A549 (cell line): ENCODE measurements at regions not wholly inside any gene's neighbourhood (a gene's known extent, or its start where the extent isn't known, plus 50 kb on each side); places are given as distances from the start of the nearest gene placed in this dataset.

Experiments used
- ATAC-seq, 2 experiments: fragments of 200-7000 bp in 1 of 2; fragments of >200 bp in 1 of 2; cut with Nextera tagmentation in 1 of 2; cut with Tn5 transposase in 1 of 2; 3 replicates each; pipeline versions ENCODE4 v1.8.0 to v1.9.1; 2018 to 2020; ENCODE audit warnings: mild to moderate bottlenecking in 1 of 2, moderate library complexity in 1 of 2
- CTCF ChIA-PET: fragments of 300-600 bp; sonication (Branson Sonifier 250); formaldehyde crosslinking; extraction: SDS; loops from one replicate; lab custom pipeline; 2021; ENCODE audit warnings: antibody characterized with exemption, inconsistent platforms; lab: Yijun Ruan, JAX
- POLR2A ChIA-PET: fragments of 350-600 bp; formaldehyde crosslinking; extraction: SDS; loops from one replicate; lab custom pipeline; 2021; ENCODE audit warnings: antibody characterized with exemption, inconsistent platforms; lab: Yijun Ruan, JAX
- DNase-seq, 2 experiments: peaks; one replicate each; pipeline versions ENCODE4 v3.0.0 to v3.0.0-alpha.2; 2011 to 2016; ENCODE audit warnings: low read depth in 1 of 2, low spot score in 1 of 2
- FAIRE-seq: peaks from 2 replicates; lab custom pipeline; 2011; peaks lifted over from hg19 to GRCh38; lab: Jason Lieb, UNC
- H3K27ac ChIP-seq, 2 experiments: fragments of >200 bp; sonication (Bioruptor Twin); formaldehyde crosslinking; 3 replicates each; pipeline ENCODE4 v1.5.1; 2016 to 2017
- H3K4me1 ChIP-seq: fragments of >200 bp; sonication (Bioruptor Twin); formaldehyde crosslinking; 3 replicates; pipeline ENCODE4 v1.6.1; 2016
- H3K4me2 ChIP-seq: fragments of >200 bp; sonication (Bioruptor Twin); formaldehyde crosslinking; 3 replicates; pipeline ENCODE4 v1.6.1; 2016
- H3K4me3 ChIP-seq: fragments of >200 bp; sonication (Bioruptor Twin); formaldehyde crosslinking; 3 replicates; pipeline ENCODE4 v1.5.1; 2016
- H3K9me3 ChIP-seq: fragments of >200 bp; sonication (Bioruptor Twin); formaldehyde crosslinking; 3 replicates; pipeline ENCODE4 v1.6.1; 2016
- CBX8 ChIP-seq: fragments of 200-600 bp; sonication (generic); IDR thresholded peaks from 2 replicates; pipeline ENCODE4 v1.6.1; 2016
- CEBPB ChIP-seq, 2 experiments: fragments of >200 bp in 1 of 2; sonication (Bioruptor Twin) in 1 of 2; formaldehyde crosslinking in 1 of 2; IDR thresholded peaks; 2 replicates each; pipeline ENCODE4 v1.6.1; 2012 to 2016
- FOSB ChIP-seq: fragments of 250-450 bp; sonication (Bioruptor Pico); IDR thresholded peaks from 2 replicates; pipeline ENCODE4 v1.5.0; 2020; ENCODE audit warnings: mild to moderate bottlenecking, moderate library complexity
- FOSL2 ChIP-seq, 2 experiments: fragments of 450-650 bp in 1 of 2; fragments of >200 bp in 1 of 2; sonication (Bioruptor Twin) in 1 of 2; formaldehyde crosslinking; IDR thresholded peaks; 2 replicates each; pipeline versions ENCODE4 v1.5.0 to v1.6.1; 2016 to 2020; ENCODE audit warnings: mild to moderate bottlenecking in 1 of 2, moderate library complexity in 1 of 2
- FOXS1 ChIP-seq: fragments of 250-450 bp; sonication (Bioruptor Pico); IDR thresholded peaks from 2 replicates; pipeline ENCODE4 v1.5.0; 2020; ENCODE audit warnings: mild to moderate bottlenecking, moderate library complexity
- GATA3 ChIP-seq: IDR thresholded peaks from 2 replicates; pipeline ENCODE4 v1.6.1; 2012; ENCODE audit warnings: borderline replicate concordance
- HEYL ChIP-seq: fragments of 250-450 bp; sonication (Bioruptor Pico); IDR thresholded peaks from 2 replicates; pipeline ENCODE4 v1.8.0; 2021; ENCODE audit warnings: mild to moderate bottlenecking, moderate library complexity
- HOXA7 ChIP-seq: fragments of 250-450 bp; sonication (Bioruptor Pico); IDR thresholded peaks from 2 replicates; pipeline ENCODE4 v1.5.0; 2020; ENCODE audit warnings: mild to moderate bottlenecking, moderate library complexity
- JUN ChIP-seq, 2 experiments: fragments of >200 bp; sonication (Bioruptor Twin); formaldehyde crosslinking; IDR thresholded peaks; 2 replicates in 1 of 2; 3 replicates in 1 of 2; pipeline ENCODE4 v1.6.1; 2016 to 2017
- JUNB ChIP-seq: fragments of >200 bp; sonication (Bioruptor Twin); formaldehyde crosslinking; IDR thresholded peaks from 2 replicates; pipeline ENCODE4 v1.6.1; 2016
- KDM5A ChIP-seq: fragments of 200-600 bp; sonication (generic); IDR thresholded peaks from 2 replicates; pipeline ENCODE4 v1.6.1; 2016; ENCODE audit warnings: antibody characterized with exemption, mild to moderate bottlenecking
- MYC ChIP-seq: IDR thresholded peaks from 2 replicates; pipeline ENCODE4 v1.6.1; 2012; ENCODE audit warnings: mild to moderate bottlenecking, inconsistent platforms, low read length, improper control_type of control experiment, borderline replicate concordance
- NFE2L2 ChIP-seq: fragments of 150-350 bp; conservative IDR thresholded peaks from 2 replicates; pipeline ENCODE4 v1.6.1; 2014; ENCODE audit warnings: low read length
- POLR2A ChIP-seq: IDR thresholded peaks from 2 replicates; pipeline ENCODE4 v1.6.1; 2012; ENCODE audit warnings: mild to moderate bottlenecking, low read length
- POLR2AphosphoS2 ChIP-seq: conservative IDR thresholded peaks from 2 replicates; pipeline ENCODE4 v1.6.1; 2012; ENCODE audit warnings: low read length, improper control_type of control experiment, inconsistent platforms
- RAD21 ChIP-seq, 2 experiments: fragments of >200 bp in 1 of 2; sonication (Bioruptor Twin) in 1 of 2; formaldehyde crosslinking in 1 of 2; IDR thresholded peaks in 1 of 2; conservative IDR thresholded peaks in 1 of 2; 2 replicates in 1 of 2; 3 replicates in 1 of 2; pipeline ENCODE4 v1.6.1; 2012 to 2018; ENCODE audit warnings: inconsistent platforms in 1 of 2
- RCOR1 ChIP-seq: fragments of 150-350 bp; IDR thresholded peaks from 2 replicates; pipeline ENCODE4 v1.6.1; 2014; ENCODE audit warnings: antibody characterized with exemption, low read length, low read depth
- SMC3 ChIP-seq: fragments of >200 bp; sonication (Bioruptor Twin); formaldehyde crosslinking; IDR thresholded peaks from 3 replicates; pipeline ENCODE4 v1.6.1; 2018; ENCODE audit warnings: inconsistent platforms
- TP53 ChIP-seq: fragments of 250-450 bp; sonication (Bioruptor Pico); IDR thresholded peaks from 2 replicates; pipeline ENCODE4 v1.5.0; 2021; ENCODE audit warnings: mild to moderate bottlenecking, moderate library complexity
- ZNF302 ChIP-seq: fragments of 250-450 bp; sonication (Bioruptor Pico); IDR thresholded peaks from 2 replicates; pipeline ENCODE4 v1.9.0; 2021; ENCODE audit warnings: inconsistent platforms, mild to moderate bottlenecking, moderate library complexity
- WGBS: methylation state at CpG from one replicate; pipeline ENCODE4 v1.1.6; 2017; ENCODE audit errors: missing lambda C conversion rate; 5-methylcytosine and 5-hydroxymethylcytosine counted together
- TF ChIP-seq, protein P1 (sequence below): IDR thresholded peaks from 2 replicates; pipeline ENCODE4 v1.6.1; 2012
- TF ChIP-seq, protein P2 (sequence below): fragments of 200-600 bp; sonication (generic); IDR thresholded peaks from 2 replicates; pipeline ENCODE4 v1.6.1; 2016; ENCODE audit warnings: antibody characterized with exemption, mild to moderate bottlenecking, moderate library complexity
- TF ChIP-seq, protein P3 (sequence below): fragments of >200 bp; sonication (Bioruptor Twin); formaldehyde crosslinking; IDR thresholded peaks from 2 replicates; pipeline ENCODE4 v1.6.1; 2016
- TF ChIP-seq, protein P4 (sequence below): fragments of 250-450 bp; sonication (Bioruptor Pico); IDR thresholded peaks from 2 replicates; pipeline ENCODE4 v1.5.0; 2021; ENCODE audit warnings: mild to moderate bottlenecking, moderate library complexity, borderline replicate concordance
- TF ChIP-seq, protein P5 (sequence below): fragments of >200 bp; sonication (Bioruptor Twin); formaldehyde crosslinking; IDR thresholded peaks from 3 replicates; pipeline ENCODE4 v1.6.1; 2016
- TF ChIP-seq, protein P6 (sequence below): IDR thresholded peaks from 2 replicates; pipeline ENCODE4 v1.6.1; 2012
- TF ChIP-seq, protein P7 (sequence below): fragments of 150-350 bp; IDR thresholded peaks from 2 replicates; pipeline ENCODE4 v1.6.1; 2014; ENCODE audit warnings: low read depth, mild to moderate bottlenecking, low read length
- TF ChIP-seq, protein P8 (sequence below): IDR thresholded peaks from 2 replicates; pipeline ENCODE4 v1.6.1; 2012; ENCODE audit warnings: low read depth, borderline replicate concordance

DNA sequence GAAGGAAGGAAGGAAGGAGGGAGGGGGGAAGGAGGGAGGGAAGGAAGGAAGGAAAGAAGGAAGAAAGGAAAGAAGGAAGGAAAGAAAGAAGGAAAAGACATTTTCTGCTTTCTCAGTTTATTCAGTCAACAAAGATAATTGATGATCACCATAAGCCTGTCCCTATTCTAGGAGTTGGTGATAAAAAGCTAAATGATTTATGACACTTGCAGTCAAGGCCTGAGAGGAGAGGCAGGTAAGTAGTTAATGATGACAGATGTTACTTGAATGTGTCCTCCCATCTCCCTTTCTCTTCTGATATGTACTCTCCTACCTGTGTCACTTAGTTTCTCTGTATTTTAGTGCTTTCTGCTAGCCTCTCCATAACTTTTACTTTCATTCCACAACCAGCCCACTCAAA is 141.3 kb downstream of the SLITRK6 start (continued):
- TF ChIP-seq, protein P1, sequence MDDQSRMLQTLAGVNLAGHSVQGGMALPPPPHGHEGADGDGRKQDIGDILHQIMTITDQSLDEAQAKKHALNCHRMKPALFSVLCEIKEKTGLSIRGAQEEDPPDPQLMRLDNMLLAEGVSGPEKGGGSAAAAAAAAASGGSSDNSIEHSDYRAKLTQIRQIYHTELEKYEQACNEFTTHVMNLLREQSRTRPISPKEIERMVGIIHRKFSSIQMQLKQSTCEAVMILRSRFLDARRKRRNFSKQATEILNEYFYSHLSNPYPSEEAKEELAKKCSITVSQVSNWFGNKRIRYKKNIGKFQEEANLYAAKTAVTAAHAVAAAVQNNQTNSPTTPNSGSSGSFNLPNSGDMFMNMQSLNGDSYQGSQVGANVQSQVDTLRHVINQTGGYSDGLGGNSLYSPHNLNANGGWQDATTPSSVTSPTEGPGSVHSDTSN: no peak
- TF ChIP-seq FOSL2 (IDR thresholded peaks at IDR 0.05) (no peak), FOSL2 (CRISPR knock-in tag; IDR thresholded peaks at IDR 0.05) (no peak), MYC (no peak)
- TF ChIP-seq, protein P2, sequence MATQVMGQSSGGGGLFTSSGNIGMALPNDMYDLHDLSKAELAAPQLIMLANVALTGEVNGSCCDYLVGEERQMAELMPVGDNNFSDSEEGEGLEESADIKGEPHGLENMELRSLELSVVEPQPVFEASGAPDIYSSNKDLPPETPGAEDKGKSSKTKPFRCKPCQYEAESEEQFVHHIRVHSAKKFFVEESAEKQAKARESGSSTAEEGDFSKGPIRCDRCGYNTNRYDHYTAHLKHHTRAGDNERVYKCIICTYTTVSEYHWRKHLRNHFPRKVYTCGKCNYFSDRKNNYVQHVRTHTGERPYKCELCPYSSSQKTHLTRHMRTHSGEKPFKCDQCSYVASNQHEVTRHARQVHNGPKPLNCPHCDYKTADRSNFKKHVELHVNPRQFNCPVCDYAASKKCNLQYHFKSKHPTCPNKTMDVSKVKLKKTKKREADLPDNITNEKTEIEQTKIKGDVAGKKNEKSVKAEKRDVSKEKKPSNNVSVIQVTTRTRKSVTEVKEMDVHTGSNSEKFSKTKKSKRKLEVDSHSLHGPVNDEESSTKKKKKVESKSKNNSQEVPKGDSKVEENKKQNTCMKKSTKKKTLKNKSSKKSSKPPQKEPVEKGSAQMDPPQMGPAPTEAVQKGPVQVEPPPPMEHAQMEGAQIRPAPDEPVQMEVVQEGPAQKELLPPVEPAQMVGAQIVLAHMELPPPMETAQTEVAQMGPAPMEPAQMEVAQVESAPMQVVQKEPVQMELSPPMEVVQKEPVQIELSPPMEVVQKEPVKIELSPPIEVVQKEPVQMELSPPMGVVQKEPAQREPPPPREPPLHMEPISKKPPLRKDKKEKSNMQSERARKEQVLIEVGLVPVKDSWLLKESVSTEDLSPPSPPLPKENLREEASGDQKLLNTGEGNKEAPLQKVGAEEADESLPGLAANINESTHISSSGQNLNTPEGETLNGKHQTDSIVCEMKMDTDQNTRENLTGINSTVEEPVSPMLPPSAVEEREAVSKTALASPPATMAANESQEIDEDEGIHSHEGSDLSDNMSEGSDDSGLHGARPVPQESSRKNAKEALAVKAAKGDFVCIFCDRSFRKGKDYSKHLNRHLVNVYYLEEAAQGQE: no peak

DNA sequence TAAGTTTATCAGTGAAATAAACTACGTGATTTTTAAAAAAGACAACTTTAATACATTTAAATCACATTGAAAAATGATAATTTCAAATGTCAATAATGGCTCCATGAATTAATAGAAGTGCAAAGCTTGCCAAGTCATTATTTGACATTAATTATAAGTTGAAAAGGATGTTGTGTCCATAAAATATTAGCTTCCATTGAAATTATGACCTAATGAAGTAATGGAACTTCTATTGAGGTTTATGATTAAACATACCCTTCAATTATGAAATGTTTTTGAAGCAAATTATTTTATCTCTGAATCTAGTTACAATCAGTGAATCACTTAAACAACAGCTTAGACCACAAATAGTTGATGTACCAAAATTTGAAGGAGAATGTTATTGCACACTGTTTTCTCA is 144.2 kb downstream of the SLITRK6 start:
- H3K4me2 ChIP-seq: no peak overlapping the region
- no peak overlapping the region for H3K4me3 ChIP-seq
- ATAC-seq (no peak), DNase-seq (no peak), FAIRE-seq (no peak)
- ChIA-PET POLR2A (no interaction called here), CTCF (no interaction called here)
- WGBS: 41% methylated on average over 1 of the region's 1 CpG
- peaks cover 3% of the 10 kb centered on the region; the same call in 1 of the 3 replicates for H3K4me1 ChIP-seq
- TF ChIP-seq RCOR1 (no peak), POLR2AphosphoS2 (no peak), SMC3 (no peak), KDM5A (no peak), POLR2A (no peak), MYC (no peak), HOXA7 (CRISPR knock-in tag) (no peak), TP53 (no peak), RAD21 (conservative IDR thresholded peaks at IDR 0.05 in 1 of 2, IDR thresholded peaks at IDR 0.05 in 1 of 2) (no peak), FOSB (no peak), FOSL2 (IDR thresholded peaks at IDR 0.05) (no peak), FOSL2 (CRISPR knock-in tag; IDR thresholded peaks at IDR 0.05) (no peak), GATA3 (no peak)
- TF ChIP-seq, protein P3, sequence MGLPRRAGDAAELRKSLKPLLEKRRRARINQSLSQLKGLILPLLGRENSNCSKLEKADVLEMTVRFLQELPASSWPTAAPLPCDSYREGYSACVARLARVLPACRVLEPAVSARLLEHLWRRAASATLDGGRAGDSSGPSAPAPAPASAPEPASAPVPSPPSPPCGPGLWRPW: no peak
- no peaks in the 10 kb centered on the region for H3K9me3 ChIP-seq
- no peak overlapping the region for H3K27ac ChIP-seq

DNA sequence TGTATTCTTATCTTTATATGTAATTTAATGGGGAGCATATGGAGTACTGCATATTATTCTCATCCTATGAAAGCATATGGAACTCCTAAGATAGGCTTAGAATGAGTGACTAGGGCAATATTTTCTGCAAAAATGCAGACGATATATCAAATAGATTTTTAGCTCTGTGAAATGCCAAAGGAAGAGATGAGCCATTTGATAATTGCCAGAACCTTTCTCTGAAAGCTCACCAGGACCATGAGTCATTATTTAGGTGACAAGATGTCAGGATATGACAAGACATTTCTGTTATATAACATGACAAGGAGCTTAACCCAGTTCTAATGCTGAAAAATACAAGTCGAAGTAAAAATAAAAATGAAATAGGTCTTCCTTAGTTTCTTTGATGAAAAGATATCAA is 145.0 kb downstream of the SLITRK6 start:
- WGBS: 51% methylated on average over 2 of the region's 2 CpGs
- Histone ChIP-seq H3K4me2 (no peak overlapping the region), H3K4me1 (peaks cover under 1% of the 10 kb centered on the region; the same call in 1 of the 3 replicates), H3K4me3 (no peak overlapping the region), H3K27ac (no peak overlapping the region), H3K9me3 (no peaks in the 10 kb centered on the region)
- ATAC-seq: no peak
- DNase-seq: no peak
- CTCF ChIA-PET: no interaction called here
- POLR2A ChIA-PET: no interaction called here
- no peak for FAIRE-seq
- TF ChIP-seq JUNB: no peak
- no peak for TF ChIP-seq FOXS1 (CRISPR knock-in tag)
- TF ChIP-seq, protein P4, sequence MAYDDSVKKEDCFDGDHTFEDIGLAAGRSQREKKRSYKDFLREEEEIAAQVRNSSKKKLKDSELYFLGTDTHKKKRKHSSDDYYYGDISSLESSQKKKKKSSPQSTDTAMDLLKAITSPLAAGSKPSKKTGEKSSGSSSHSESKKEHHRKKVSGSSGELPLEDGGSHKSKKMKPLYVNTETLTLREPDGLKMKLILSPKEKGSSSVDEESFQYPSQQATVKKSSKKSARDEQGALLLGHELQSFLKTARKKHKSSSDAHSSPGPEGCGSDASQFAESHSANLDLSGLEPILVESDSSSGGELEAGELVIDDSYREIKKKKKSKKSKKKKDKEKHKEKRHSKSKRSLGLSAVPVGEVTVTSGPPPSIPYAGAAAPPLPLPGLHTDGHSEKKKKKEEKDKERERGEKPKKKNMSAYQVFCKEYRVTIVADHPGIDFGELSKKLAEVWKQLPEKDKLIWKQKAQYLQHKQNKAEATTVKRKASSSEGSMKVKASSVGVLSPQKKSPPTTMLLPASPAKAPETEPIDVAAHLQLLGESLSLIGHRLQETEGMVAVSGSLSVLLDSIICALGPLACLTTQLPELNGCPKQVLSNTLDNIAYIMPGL (CRISPR knock-in tag): no peak
- no peak for TF ChIP-seq CBX8
- TF ChIP-seq CEBPB (IDR thresholded peaks at IDR 0.05): no peak
- TF ChIP-seq, protein P5, sequence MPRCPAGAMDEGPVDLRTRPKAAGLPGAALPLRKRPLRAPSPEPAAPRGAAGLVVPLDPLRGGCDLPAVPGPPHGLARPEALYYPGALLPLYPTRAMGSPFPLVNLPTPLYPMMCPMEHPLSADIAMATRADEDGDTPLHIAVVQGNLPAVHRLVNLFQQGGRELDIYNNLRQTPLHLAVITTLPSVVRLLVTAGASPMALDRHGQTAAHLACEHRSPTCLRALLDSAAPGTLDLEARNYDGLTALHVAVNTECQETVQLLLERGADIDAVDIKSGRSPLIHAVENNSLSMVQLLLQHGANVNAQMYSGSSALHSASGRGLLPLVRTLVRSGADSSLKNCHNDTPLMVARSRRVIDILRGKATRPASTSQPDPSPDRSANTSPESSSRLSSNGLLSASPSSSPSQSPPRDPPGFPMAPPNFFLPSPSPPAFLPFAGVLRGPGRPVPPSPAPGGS: no peak
- TF ChIP-seq GATA3: no peak
- TF ChIP-seq, protein P6, sequence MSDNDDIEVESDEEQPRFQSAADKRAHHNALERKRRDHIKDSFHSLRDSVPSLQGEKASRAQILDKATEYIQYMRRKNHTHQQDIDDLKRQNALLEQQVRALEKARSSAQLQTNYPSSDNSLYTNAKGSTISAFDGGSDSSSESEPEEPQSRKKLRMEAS: no peak
- TF ChIP-seq HEYL (CRISPR knock-in tag): no peak
- no peak for TF ChIP-seq NFE2L2
- TF ChIP-seq, protein P7, sequence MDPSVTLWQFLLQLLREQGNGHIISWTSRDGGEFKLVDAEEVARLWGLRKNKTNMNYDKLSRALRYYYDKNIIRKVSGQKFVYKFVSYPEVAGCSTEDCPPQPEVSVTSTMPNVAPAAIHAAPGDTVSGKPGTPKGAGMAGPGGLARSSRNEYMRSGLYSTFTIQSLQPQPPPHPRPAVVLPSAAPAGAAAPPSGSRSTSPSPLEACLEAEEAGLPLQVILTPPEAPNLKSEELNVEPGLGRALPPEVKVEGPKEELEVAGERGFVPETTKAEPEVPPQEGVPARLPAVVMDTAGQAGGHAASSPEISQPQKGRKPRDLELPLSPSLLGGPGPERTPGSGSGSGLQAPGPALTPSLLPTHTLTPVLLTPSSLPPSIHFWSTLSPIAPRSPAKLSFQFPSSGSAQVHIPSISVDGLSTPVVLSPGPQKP: no peak
- TF ChIP-seq TP53: no peak
- no peak for TF ChIP-seq ZNF302
- no peak for TF ChIP-seq JUN (IDR thresholded peaks at IDR 0.05)
- TF ChIP-seq, protein P8, sequence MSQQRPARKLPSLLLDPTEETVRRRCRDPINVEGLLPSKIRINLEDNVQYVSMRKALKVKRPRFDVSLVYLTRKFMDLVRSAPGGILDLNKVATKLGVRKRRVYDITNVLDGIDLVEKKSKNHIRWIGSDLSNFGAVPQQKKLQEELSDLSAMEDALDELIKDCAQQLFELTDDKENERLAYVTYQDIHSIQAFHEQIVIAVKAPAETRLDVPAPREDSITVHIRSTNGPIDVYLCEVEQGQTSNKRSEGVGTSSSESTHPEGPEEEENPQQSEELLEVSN: no peak
